Germinal center (tissue), 1 donor: ENCODE measurements at regions not wholly inside any gene's neighbourhood (a gene's known extent, or its start where the extent isn't known, plus 50 kb on each side); places are given as distances from the start of the nearest gene placed in this dataset.

Source experiments
- DNase-seq: peaks from one replicate; pipeline ENCODE4 v3.0.0; 2012; ENCODE audit warnings: mixed read lengths, low spot score

- no peak for DNase-seq
These were observed 102.0 kb upstream of the USP38 start for GRCh38 chr4:143082701-143083100.

- no peak for DNase-seq
These were observed 100.8 kb upstream of the USP38 start for GRCh38 chr4:143083756-143084472.

GRCh38 chr4:143084566-143084965, 100.2 kb upstream of the USP38 start:
- DNase-seq, result no peak

DNA sequence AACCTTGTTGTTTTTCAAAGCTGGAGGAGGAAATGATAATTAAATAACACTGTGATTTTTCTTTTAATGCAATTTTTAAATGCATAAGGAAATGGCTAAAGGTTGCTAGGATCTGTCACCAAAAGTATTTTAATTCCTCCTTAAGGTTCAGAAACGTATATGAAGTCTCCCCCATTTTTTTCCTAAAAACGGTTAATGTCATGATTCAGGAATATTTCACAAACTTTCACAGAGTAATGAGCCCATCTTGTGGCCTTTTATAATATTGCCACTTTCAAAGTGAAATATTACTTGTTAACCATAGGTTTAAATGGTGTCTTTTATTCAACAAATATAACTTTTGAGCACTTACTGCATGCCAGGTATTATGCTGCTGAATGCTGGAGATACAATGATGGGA, 99.5 kb upstream of the USP38 start:
- DNase-seq, result no peak

GRCh38 chr4:143085659-143086058, 99.1 kb upstream of the USP38 start:
- DNase-seq, result no peak

DNA sequence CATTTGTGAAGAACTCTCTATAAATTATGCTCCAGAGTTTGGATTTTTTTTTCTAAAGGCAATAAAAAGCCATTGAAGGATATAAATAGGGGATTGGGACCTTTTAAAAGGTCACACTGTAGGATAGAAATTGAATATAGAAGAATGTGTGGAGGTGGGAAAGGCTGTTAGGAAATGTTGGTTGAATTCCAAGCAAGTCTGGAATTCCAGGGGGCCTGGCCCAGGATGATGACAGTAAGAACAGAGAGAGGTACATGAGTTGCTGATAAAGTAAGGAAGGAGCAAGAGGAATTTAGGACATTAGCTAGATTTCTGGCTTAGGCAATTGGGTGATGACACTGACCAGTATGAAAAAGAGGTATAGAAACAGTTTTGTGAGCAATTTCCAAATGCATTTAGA, 95.4 kb upstream of the USP38 start:
- no peak for DNase-seq

GRCh38 chr4:143089847-143090246, 94.9 kb upstream of the USP38 start:
- no peak for DNase-seq

GRCh38 chr4:143091862-143092261, 92.9 kb upstream of the USP38 start:
- no peak for DNase-seq

- no peak for DNase-seq
These were observed 89.3 kb upstream of the USP38 start for GRCh38 chr4:143095447-143095846.

- DNase-seq, result no peak
These were observed 87.0 kb upstream of the USP38 start for GRCh38 chr4:143097751-143098150.

DNA sequence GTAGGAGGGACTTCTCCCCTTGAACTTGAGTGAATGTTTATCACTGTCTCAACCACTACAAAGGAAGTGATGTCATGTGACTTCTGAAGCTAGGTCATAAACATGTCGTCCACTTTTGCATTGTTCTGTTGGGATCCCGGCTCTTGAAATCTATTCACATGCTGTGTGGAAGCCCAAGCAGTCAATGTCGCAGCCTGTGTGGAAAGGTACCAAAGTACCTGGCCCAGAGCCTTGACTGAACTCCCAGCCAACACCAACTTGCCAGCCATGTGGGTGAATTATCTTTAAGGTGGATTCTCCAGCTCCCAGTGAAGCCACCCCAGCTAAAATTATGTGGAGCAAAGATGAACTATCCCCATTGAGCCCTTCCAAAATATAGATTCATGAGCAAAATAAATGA, 85.0 kb upstream of the USP38 start:
- no peak for DNase-seq

DNA sequence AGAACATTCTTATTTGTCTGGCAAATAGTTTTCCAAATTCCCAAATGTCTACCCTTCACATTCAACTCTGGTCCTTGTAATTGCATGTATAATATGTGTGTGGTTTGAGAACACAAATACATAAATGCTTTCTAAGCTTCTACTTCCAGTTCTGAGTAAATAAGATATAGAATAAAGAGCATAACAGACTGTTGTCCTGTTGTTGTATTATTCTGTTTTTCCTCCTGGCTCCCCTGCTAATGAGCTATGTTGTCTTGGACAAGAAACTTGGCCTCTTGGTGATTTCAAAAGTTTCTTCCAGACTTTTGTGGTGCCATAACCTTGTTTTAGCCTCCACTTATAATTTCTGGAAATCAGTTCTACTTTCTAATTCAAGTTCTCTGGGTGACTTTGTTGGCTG, 75.3 kb upstream of the USP38 start:
- no peak for DNase-seq

DNA sequence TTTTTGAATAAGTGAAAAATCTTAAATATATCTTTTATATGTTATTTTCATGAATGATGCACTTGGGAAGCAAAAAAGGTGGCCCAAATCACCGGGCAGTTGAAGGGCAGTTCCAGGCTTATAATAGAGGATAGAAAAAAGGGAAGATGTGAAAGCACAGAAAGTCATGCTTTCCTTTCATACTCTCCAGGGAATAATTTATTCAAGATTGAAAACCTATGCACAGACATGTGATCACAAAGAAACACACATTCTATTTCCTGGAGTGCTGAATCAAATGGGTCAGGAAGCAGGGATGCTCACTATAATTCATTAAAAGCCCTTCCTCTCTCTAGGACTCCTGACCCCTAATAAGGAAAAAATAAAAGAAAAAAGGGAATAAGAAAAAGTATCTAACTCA, 66.1 kb upstream of the USP38 start:
- no peak for DNase-seq

DNA sequence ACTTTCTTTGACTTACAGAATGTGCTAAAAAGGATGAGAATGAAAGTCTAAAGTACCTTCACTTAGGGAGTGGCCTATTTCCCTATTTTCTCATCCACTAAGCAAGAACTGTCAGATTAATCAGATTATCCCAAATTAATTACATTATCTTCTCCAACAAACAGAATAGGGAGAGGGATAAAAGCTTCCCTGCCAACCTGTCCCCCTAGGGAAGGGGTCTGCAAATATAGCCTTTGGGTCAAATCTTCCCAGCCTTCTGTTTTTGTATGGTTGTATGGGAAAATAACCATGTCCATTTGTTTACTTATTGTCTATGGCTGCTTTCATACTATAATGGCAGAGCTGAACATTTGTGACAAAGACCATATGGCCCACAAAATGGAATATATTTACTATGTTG, 57.1 kb upstream of the USP38 start:
- DNase-seq, result no peak

DNA sequence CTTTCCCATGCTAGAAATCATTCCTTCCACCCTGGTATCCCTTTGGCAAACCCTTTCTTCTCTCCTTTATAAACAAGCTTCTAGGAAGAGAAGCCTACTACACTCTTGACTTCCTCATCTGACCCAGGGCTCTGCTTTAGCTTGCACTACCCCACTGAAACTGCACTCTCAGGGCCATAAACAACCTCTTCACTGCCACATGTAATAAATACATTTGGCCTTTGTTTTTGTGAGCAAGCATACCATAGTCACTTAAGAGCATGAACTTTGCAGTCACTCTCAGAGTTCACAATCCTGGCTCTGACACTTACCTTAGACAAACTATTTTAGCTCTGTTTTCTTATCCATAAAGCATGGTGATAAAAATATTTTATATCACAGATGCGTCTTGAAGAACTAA, 50.7 kb upstream of the USP38 start:
- no peak for DNase-seq
